ENCODE measurements at regions not wholly inside any gene's neighbourhood (a gene's known extent, or its start where the extent isn't known, plus 50 kb on each side); places are given as distances from the start of the nearest gene placed in this dataset.

- no peak for DNase-seq
These were observed 251.2 kb upstream of the SALL1 start for GRCh38 chr16:51402298-51402697.

- DNase-seq = no peak
These were observed 250.6 kb upstream of the SALL1 start for GRCh38 chr16:51401673-51402072.

- DNase-seq = no peak
These were observed 249.0 kb upstream of the SALL1 start for GRCh38 chr16:51399908-51400670.

- no peak for DNase-seq
These were observed 243.4 kb upstream of the SALL1 start for GRCh38 chr16:51394421-51394820.

GRCh38 chr16:51393381-51394005, 242.4 kb upstream of the SALL1 start:
- no peak for DNase-seq

- no peak for DNase-seq
These were observed 241.6 kb upstream of the SALL1 start for GRCh38 chr16:51392521-51393187.

- DNase-seq = no peak
These were observed 240.9 kb upstream of the SALL1 start for GRCh38 chr16:51391798-51392511.

GRCh38 chr16:51390877-51391276, 239.8 kb upstream of the SALL1 start:
- no peak for DNase-seq

GRCh38 chr16:51389881-51390280, 238.8 kb upstream of the SALL1 start:
- DNase-seq = no peak

- DNase-seq = no peak
These were observed 237.5 kb upstream of the SALL1 start for GRCh38 chr16:51388516-51388951.

GRCh38 chr16:51383909-51384308, 232.8 kb upstream of the SALL1 start:
- no peak for DNase-seq

GRCh38 chr16:51382940-51383339, 231.9 kb upstream of the SALL1 start:
- DNase-seq = no peak

- no peak for DNase-seq
These were observed 231.1 kb upstream of the SALL1 start for GRCh38 chr16:51382211-51382610.

- peak; percentile 4 for DNase-seq
These were observed 225.0 kb upstream of the SALL1 start for GRCh38 chr16:51376080-51376479.

GRCh38 chr16:51374790-51375189, 223.7 kb upstream of the SALL1 start:
- no peak for DNase-seq

- DNase-seq = no peak
These were observed 223.3 kb upstream of the SALL1 start for GRCh38 chr16:51374346-51374745.

GRCh38 chr16:51365715-51366114, 214.6 kb upstream of the SALL1 start:
- no peak for DNase-seq

GRCh38 chr16:51359141-51359955, 208.3 kb upstream of the SALL1 start:
- peak; percentile 5 for DNase-seq

- DNase-seq = no peak
These were observed 206.8 kb upstream of the SALL1 start for GRCh38 chr16:51357839-51358238.

GRCh38 chr16:51355875-51356274, 204.8 kb upstream of the SALL1 start:
- no peak for DNase-seq

GRCh38 chr16:51355195-51355594, 204.1 kb upstream of the SALL1 start:
- DNase-seq = no peak

GRCh38 chr16:51353055-51353454, 202.0 kb upstream of the SALL1 start:
- DNase-seq = no peak

- DNase-seq = no peak
These were observed 198.6 kb upstream of the SALL1 start for GRCh38 chr16:51349626-51350025.

Measured in DMS53 (cell line).